Activated naive CD4-positive, alpha-beta T cell treated with anti-CD3 and anti-CD28 coated beads, Interleukin-2, amount 50 U/mL, for 72 hours (primary cell): ENCODE measurements at regions not wholly inside any gene's neighbourhood (a gene's known extent, or its start where the extent isn't known, plus 50 kb on each side); places are given as distances from the start of the nearest gene placed in this dataset.

ENCODE experiments used
- ATAC-seq, 2 donors: fragments of 150-1000 bp; cut with Tn5 transposase; 2 replicates each; pipeline ENCODE4 v1.10.0; 2021; ENCODE audit warnings: mild to moderate bottlenecking in 2 of 2, moderate library complexity in 2 of 2
- DNase-seq, 2 donors: peaks; one replicate each; pipeline ENCODE4 v3.0.0; 2021 to 2022; ENCODE audit warnings: low spot score in 2 of 2
- H3K27ac Mint-ChIP-seq, 2 donors: one replicate each; pipeline ENCODE4 v1.8.0; 2022; ENCODE audit warnings: mild to moderate bottlenecking in 2 of 2, mixed read lengths in 2 of 2
- H3K36me3 Mint-ChIP-seq, 2 donors: one replicate each; pipeline ENCODE4 v1.8.0; 2022; ENCODE audit warnings: mixed read lengths in 2 of 2
- H3K9me3 Mint-ChIP-seq, 2 donors: one replicate each; pipeline ENCODE4 v1.8.0; 2022; ENCODE audit warnings: mixed read lengths in 2 of 2

- no peak overlapping the region for H3K27ac Mint-ChIP-seq
- ATAC-seq (no peak), DNase-seq (no peak)
- no peaks in the 10 kb centered on the region for H3K36me3 Mint-ChIP-seq
- no peaks in the 10 kb centered on the region for H3K9me3 Mint-ChIP-seq
Measured at GRCh38 chr6:40805336-40805735, 218.2 kb upstream of the LRFN2 start.

DNA sequence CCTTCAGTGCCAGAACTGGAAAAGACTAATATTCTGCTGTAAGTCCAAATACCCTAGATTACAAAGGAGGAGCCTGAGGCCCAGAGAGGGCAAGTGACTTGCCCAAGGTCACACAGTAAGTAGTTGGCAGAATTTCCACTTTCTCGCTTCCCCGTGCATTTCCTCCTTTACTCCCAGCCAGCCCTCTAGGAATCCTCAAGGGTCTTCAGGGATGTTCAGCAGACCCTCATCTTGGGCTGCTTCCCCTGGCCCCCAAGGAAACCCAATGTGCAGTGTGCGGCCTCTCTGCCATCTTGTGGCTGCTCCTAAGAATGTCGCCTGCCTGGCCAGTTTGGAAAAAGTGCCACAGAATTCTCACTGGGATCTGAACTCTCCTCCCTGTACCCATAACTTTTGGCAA lies 217.7 kb upstream of the LRFN2 start:
- ATAC-seq = no peak
- DNase-seq = no peak
- Mint-ChIP-seq H3K36me3 (no peaks in the 10 kb centered on the region), H3K27ac (no peak overlapping the region), H3K9me3 (no peaks in the 10 kb centered on the region)

DNA sequence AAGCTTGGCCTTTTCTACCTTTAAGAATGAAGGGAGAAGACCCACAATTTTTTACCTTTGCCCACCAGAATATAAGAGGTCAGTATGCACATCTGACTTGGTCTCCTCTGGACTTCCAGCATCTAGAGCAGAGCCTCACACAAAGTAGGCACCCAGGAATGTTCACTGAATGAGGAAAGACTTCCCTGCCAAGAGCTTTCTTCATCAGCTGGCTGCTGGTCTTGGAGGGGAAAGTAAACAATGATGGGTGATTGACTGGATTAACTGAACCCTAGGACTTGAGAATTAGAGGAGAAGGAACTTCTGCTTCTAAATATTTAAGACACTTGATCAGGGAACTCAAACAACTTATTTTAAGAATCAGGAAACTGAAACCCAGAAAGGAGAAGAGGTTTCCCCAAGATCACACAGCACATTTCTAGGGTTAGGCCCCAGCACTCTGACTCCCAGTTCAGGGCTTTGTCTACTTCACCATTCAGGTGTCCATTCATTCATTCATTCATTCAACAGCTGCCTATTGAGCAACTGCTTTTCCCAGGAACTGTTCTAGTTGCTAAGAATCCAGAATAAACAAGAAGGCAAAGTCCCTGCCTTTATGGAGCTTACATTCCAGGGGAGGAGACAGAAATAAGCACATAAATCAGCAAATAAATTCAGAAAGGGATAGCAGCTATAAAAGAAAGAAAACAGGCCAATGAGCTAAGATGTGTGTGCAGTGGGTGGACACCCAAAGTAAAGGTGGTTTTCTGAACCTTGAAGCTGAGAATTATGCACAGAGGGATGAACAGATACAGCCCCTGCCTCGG lies 216.9 kb upstream of the LRFN2 start:
- DNase-seq = no peak
- no peak for ATAC-seq
- Mint-ChIP-seq H3K27ac (no peak overlapping the region), H3K36me3 (no peaks in the 10 kb centered on the region), H3K9me3 (no peaks in the 10 kb centered on the region)

- Mint-ChIP-seq H3K9me3 (no peaks in the 10 kb centered on the region), H3K27ac (no peak overlapping the region), H3K36me3 (no peaks in the 10 kb centered on the region)
Measured at GRCh38 chr6:40802481-40802880, 215.3 kb upstream of the LRFN2 start.

DNA sequence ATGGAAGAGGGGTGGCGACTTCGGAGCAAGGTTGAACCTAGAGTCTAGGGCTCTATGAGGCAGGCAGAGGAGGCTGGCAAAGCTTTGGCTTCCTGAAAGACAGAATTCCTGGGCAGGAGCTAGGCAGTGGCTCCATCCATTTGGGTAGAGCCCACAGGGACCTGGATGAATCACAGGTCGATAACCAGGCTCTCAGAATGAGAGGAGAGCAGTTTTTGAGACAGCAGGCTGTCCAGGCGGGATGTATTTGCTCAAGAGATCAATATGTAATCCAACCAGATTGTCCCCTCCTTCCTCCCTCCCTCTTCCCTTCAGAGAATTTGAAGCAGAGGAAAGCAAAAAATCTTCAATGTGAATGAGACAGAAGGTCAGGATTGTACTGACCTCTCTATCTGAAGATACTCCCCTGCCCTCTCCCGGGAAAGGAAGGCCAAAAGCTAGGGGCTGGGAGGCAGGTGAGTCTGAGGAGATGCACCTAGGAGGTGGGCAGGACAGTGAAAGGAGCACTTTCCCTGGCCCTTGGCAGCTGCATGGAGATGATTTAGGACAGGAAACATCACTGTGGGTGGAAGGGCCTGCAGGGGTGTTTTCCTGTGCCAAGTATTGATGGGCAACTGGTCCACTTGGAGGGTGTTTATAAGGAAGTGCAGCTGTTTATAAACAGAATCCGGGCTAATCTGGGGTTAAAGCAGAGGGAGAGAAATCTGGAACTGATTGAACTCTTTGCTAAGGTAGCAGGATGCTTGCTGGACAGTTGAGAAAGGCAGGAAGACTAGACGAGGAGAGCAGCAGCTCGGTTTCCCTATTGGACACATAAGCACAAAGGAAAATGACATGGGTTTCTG lies 212.4 kb upstream of the LRFN2 start:
- ATAC-seq (no peak), DNase-seq (no peak)
- no peaks in the 10 kb centered on the region for H3K36me3 Mint-ChIP-seq
- H3K9me3 Mint-ChIP-seq = no peaks in the 10 kb centered on the region
- peak overlapping the region in 1 of 2 donors; percentile 56 for H3K27ac Mint-ChIP-seq

More at GRCh38 chr6:40802481-40802880, 215.3 kb upstream of the LRFN2 start:
- ATAC-seq = no peak
- DNase-seq = no peak

DNA sequence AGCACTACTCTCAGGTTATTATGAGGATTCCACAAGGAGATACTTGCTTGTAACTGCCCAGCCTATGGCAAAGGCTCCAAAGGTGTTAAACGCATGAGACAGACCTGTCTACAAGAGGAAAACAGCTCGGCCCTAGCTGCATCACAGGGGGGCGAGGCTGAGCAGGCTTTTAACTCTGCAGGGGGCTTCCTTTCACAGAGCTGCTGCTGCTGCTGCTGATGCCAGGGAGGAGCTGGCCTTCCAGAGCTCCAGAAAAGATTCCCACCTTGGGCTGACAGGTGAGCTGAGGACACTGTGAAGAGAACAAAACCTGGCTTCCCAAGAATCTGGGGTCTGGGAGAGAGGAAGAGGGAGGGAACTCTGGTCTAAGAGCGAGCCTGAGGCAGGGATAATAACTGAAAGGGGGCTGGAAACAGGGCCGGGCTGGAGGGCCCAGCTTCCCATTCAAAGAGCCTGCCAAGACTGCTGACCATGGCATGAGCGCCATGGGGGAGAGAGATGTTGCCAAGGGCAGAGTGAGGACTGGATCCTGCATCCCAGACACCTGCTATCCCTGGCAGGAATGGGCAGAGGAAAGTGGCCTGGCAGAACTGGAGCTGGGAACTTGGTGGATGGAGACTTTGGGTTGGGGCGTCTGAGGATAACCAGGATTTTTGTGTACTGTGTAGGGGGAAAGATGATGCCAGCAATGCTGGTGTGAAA lies 211.1 kb upstream of the LRFN2 start:
- Mint-ChIP-seq H3K27ac (peak overlapping the region in 1 of 2 donors; percentile 58), H3K9me3 (no peaks in the 10 kb centered on the region), H3K36me3 (no peaks in the 10 kb centered on the region)
- DNase-seq (no peak), ATAC-seq (no peak)

GRCh38 chr6:40796260-40797221 lies 209.4 kb upstream of the LRFN2 start:
- Mint-ChIP-seq H3K9me3 (no peaks in the 10 kb centered on the region), H3K27ac (no peak overlapping the region), H3K36me3 (no peaks in the 10 kb centered on the region)
- no peak for DNase-seq
- no peak for ATAC-seq

- ATAC-seq = no peak
- Mint-ChIP-seq H3K9me3 (no peaks in the 10 kb centered on the region), H3K27ac (no peak overlapping the region), H3K36me3 (no peaks in the 10 kb centered on the region)
- no peak for DNase-seq
Measured at GRCh38 chr6:40794586-40794985, 207.4 kb upstream of the LRFN2 start.

DNA sequence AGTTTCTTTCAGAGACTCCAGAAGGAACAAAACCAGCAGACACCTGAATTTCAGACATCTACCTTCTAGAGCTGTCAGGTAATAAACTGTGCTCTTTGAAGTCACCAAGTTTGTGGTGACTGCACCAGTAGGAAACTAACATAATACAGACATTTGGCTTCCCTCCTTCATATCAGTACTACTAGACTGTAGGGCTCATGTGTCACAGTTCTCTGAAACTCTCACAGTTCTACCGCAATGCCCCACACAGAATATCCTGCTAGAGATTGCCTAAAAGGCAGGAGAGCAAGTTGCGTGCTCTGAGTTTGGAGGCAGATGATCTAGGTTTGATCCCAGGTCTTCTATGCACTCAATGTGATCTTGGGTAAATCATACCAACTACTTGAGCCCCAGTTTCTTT lies 205.0 kb upstream of the LRFN2 start:
- H3K9me3 Mint-ChIP-seq = peaks cover 0 to 4% of the 10 kb centered on the region in 2 donors
- ATAC-seq (peak; percentile 4 to 87), DNase-seq (no peak)

GRCh38 chr6:40791004-40791403 lies 203.8 kb upstream of the LRFN2 start:
- H3K27ac Mint-ChIP-seq = peak overlapping the region; percentile 14 to 53
- ATAC-seq (peak; percentile 21 to 38), DNase-seq (no peak)
- H3K9me3 Mint-ChIP-seq = peaks cover 0 to 4% of the 10 kb centered on the region in 2 donors
- H3K36me3 Mint-ChIP-seq = no peaks in the 10 kb centered on the region

More for the DNA sequence above, 205.0 kb upstream of the LRFN2 start:
- H3K36me3 Mint-ChIP-seq = no peaks in the 10 kb centered on the region
- no peak overlapping the region for H3K27ac Mint-ChIP-seq

DNA sequence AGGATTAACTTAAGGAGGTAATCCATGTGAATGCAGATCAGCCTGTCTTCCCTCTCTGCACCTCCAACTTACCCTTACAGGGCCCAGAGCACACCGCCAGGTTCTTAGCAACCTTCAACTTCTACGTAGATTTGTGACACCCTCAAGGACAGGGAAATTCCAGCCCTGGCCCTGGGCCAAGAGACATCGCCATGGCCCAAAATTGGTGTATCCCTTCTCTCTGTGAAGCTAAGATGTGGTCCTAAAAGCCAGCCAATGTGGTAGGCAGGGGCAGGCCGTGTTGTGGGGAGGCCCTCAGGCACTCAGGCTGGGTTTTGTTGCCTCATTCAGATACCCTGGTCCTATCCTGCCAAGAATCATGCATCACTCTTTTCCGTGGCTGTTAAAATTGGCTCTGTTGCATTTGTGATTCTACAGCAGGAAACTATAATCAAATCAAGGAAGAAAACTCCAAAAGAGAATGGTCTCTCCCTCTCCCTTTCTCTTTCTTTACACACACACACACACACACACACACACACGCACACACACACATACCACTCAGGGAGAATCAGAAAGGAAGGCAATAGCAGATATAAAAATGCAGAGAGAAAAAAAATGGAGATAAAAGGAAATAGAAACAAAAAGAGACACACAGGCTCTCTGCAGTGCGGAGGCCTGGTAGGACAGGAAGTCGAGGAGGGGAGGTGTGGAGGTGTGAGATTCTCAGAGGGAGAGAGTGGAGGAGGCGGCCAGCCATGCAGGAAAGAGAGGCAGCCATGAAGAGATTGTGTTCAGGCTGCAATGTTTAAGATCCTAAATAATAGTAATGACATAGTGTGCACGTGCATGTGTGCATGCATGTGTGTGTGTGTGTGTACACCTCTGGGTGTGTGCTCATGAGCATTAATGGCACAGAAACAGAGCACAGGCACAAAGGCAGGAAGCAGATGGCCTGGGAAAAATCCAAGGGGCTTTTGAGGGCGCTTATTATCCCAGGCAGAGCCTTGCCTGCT lies 201.8 kb upstream of the LRFN2 start:
- DNase-seq = peak in 1 of 2 donors; percentile 29
- H3K36me3 Mint-ChIP-seq = no peaks in the 10 kb centered on the region
- peak overlapping the region; percentile 51 to 64 for H3K27ac Mint-ChIP-seq
- H3K9me3 Mint-ChIP-seq = peaks cover 0 to 4% of the 10 kb centered on the region in 2 donors
- ATAC-seq = peak; percentile 75 to 87

- ATAC-seq (no peak), DNase-seq (no peak)
- no peaks in the 10 kb centered on the region for H3K36me3 Mint-ChIP-seq
- H3K9me3 Mint-ChIP-seq = no peaks in the 10 kb centered on the region
- H3K27ac Mint-ChIP-seq = no peak overlapping the region
Measured at GRCh38 chr6:40782355-40782754, 195.2 kb upstream of the LRFN2 start.

DNA sequence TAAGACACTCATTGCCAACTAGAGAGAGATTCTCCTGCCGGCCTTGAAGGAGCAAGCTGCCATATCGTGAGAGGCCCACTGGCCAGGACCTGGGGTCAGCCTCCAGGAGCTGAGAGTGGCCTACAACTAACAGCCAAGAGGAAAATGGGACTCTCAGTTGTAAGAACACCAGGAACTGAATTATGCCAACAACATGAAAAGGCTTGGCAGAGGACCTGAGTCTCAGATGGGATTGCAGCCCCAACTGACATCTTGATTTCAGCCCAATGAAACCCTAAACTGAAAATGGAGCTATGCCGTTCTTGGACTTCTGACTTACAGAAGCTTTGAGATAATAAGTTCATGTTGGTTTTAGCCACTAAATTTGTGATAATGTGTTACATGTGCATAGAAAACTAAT lies 193.5 kb upstream of the LRFN2 start:
- DNase-seq = no peak
- Mint-ChIP-seq H3K27ac (no peak overlapping the region), H3K9me3 (no peaks in the 10 kb centered on the region), H3K36me3 (no peaks in the 10 kb centered on the region)
- ATAC-seq = no peak

GRCh38 chr6:40779409-40779808 lies 192.2 kb upstream of the LRFN2 start:
- ATAC-seq (no peak), DNase-seq (no peak)
- Mint-ChIP-seq H3K36me3 (no peaks in the 10 kb centered on the region), H3K27ac (no peak overlapping the region), H3K9me3 (no peaks in the 10 kb centered on the region)

DNA sequence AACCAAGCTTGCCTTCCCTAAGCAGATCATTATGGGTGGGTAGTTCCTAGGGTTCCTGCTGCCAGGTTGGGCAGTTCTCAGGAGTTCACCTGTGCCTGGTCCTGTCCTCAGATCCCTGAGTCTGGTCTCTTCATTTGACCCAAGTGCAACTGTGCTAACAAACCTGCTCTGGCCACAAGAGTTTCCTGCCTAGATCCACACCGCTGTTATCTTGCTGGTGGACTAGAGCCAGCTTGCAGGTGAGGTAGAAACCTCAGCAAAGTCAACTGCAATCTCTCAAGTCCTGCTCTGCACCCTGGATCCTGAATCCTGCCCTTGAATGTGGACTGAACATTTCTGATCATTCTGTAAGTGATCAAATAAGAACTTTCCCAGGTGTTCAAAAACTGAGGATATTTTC lies 191.8 kb upstream of the LRFN2 start:
- no peaks in the 10 kb centered on the region for H3K36me3 Mint-ChIP-seq
- DNase-seq (no peak), ATAC-seq (no peak)
- no peak overlapping the region for H3K27ac Mint-ChIP-seq
- no peaks in the 10 kb centered on the region for H3K9me3 Mint-ChIP-seq
